ENCODE measurements at regions not wholly inside any gene's neighbourhood (a gene's known extent, or its start where the extent isn't known, plus 50 kb on each side); places are given as distances from the start of the nearest gene placed in this dataset.
"Not testable (repeated sequence)": the region's sequence is repeated elsewhere in the genome, so short reads cannot be mapped to it uniquely, and the experiment has no call there.

DNA sequence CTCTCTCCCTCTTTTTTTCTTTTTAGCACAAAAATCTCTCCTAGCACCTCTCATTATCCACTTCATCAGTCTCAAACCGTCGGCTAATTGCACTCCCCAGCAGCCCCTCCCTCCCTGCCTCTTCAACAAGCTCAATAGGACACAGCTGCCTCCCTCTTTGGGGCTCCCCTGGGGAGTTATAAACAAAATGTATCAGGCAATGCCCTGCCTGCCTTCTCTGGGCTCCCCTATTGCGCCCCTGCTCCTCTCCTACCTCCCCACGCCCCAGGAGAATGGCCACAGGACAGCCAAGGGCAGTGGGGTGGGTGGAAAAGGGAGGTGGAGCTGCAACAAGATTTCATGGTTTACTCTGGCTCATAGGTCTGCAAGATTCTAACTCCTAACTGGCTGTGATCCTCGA, 147.1 kb upstream of the GRIK3 start:
- TF ChIP-seq, protein P1, sequence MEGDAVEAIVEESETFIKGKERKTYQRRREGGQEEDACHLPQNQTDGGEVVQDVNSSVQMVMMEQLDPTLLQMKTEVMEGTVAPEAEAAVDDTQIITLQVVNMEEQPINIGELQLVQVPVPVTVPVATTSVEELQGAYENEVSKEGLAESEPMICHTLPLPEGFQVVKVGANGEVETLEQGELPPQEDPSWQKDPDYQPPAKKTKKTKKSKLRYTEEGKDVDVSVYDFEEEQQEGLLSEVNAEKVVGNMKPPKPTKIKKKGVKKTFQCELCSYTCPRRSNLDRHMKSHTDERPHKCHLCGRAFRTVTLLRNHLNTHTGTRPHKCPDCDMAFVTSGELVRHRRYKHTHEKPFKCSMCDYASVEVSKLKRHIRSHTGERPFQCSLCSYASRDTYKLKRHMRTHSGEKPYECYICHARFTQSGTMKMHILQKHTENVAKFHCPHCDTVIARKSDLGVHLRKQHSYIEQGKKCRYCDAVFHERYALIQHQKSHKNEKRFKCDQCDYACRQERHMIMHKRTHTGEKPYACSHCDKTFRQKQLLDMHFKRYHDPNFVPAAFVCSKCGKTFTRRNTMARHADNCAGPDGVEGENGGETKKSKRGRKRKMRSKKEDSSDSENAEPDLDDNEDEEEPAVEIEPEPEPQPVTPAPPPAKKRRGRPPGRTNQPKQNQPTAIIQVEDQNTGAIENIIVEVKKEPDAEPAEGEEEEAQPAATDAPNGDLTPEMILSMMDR (IDR thresholded peaks at IDR 0.05; ENCODE audit: insufficient read depth, low read depth, low read length) = no peak
- H3K4me3 ChIP-seq (ENCODE audit: low read depth, low read length) = no peak overlapping the region
- POLR2A ChIA-PET = no interaction called here
- no peaks in the 10 kb centered on the region for H3K27me3 ChIP-seq (ENCODE audit: control insufficient read depth, insufficient read depth, low read length)
- no peaks in the 10 kb centered on the region for H3K36me3 ChIP-seq (ENCODE audit: control insufficient read depth, insufficient read depth, low read length)
- DNase-seq (ENCODE audit: low read depth) = no peak
- CTCF ChIA-PET = no interaction called here

DNA sequence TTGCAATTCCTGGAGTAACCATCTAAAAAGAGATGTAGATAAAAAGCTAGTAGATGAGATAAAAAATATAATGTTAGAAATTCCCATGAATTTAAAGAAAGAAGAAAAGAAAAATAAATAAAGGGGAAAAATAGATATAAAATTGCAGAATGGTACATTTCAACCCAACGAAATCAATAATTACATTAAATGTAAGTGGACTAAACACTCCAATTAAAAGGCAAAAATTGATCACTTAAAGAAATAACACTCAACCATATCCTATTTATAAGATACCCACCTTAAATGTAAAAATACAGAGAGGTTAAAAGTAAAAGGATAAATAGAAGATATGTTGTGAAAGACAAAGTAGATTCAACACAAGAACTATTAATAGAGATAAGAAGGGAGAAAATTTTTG, 150.5 kb upstream of the GRIK3 start:
- ChIA-PET CTCF (no interaction called here), POLR2A (no interaction called here)
- no peak for DNase-seq (ENCODE audit: low read depth)
- Histone ChIP-seq H3K36me3 (ENCODE audit: control insufficient read depth, insufficient read depth, low read length) (no peaks in the 10 kb centered on the region), H3K4me3 (ENCODE audit: low read depth, low read length) (no peak overlapping the region), H3K27me3 (ENCODE audit: control insufficient read depth, insufficient read depth, low read length) (no peaks in the 10 kb centered on the region)
- TF ChIP-seq, protein P1 (IDR thresholded peaks at IDR 0.05; ENCODE audit: insufficient read depth, low read depth, low read length) = no peak

DNA sequence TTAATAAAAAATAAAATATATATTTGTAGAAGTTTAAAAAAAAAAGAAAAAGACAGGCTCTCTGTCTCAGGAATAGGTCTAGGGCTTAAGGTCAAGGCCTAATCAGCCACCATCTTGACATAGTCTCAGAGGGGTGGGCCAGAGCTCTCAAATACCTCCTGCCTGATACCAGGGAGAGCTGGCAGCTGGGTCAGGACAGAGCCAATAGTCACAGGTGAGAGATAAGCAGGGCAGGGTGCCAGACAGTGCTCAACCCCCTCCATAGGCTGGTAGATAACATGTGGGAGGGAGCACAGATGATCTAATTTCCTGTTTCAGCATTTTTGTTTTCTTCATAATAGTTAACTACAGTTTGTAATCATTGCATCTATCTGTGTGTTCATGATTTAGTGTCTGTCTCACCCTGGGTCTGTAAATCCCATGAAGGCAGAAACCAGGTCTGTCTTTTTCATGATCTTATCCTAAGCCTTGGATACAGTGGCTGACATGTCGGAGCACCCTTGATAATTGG, 152.0 kb upstream of the GRIK3 start:
- DNase-seq (ENCODE audit: low read depth) = no peak
- Histone ChIP-seq H3K36me3 (ENCODE audit: control insufficient read depth, insufficient read depth, low read length) (no peaks in the 10 kb centered on the region), H3K4me3 (ENCODE audit: low read depth, low read length) (no peak overlapping the region), H3K27me3 (ENCODE audit: control insufficient read depth, insufficient read depth, low read length) (no peaks in the 10 kb centered on the region)
- POLR2A ChIA-PET = no interaction called here
- CTCF ChIA-PET = no interaction called here
- TF ChIP-seq, protein P1 (IDR thresholded peaks at IDR 0.05; ENCODE audit: insufficient read depth, low read depth, low read length) = no peak

DNA sequence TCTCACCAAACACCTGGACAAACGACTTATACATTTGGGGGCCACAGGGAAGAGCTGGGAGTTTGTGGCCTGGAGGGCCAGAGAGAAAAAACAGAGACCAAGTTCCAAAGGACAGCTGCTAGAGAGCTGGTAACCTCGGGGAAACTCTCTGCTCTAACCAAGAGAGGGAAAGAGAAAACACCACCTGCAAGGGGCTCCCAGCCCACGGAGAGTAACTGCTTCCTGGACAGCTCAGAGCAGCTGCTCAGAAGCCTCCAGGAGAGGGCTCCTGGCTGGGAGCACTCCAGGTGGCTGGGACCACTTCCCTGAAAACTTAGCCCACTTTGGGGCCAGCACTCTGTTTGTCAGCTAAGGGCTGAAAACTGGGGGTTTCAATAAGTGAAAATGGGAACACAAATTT, 154.8 kb upstream of the GRIK3 start:
- DNase-seq (ENCODE audit: low read depth) = no peak
- CTCF ChIA-PET = no interaction called here
- TF ChIP-seq, protein P1 (IDR thresholded peaks at IDR 0.05; ENCODE audit: insufficient read depth, low read depth, low read length) = no peak
- no peaks in the 10 kb centered on the region for H3K27me3 ChIP-seq (ENCODE audit: control insufficient read depth, insufficient read depth, low read length)
- POLR2A ChIA-PET = no interaction called here
- no peak overlapping the region for H3K4me3 ChIP-seq (ENCODE audit: low read depth, low read length)
- H3K36me3 ChIP-seq (ENCODE audit: control insufficient read depth, insufficient read depth, low read length) = no peaks in the 10 kb centered on the region

DNA sequence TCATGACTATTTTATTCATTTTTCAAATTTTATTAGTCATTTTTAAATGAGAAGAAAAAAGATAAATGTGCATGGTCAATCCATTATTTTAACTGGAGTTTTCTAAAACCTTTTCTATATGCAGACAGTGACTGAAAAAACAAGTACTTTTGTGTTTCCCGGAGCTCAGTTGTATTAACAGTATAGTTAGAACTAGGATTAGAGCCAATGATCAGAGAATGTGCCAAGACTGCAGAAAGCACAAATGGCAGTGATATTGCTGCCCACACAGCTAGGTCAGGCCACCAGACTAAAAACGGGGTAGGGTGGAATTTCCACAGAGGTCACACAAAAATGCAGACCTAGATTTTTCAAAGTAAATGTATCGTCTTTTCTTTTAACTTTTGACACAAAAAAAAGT, 163.1 kb upstream of the GRIK3 start:
- Histone ChIP-seq H3K27me3 (ENCODE audit: control insufficient read depth, insufficient read depth, low read length) (no peaks in the 10 kb centered on the region), H3K36me3 (ENCODE audit: control insufficient read depth, insufficient read depth, low read length) (no peaks in the 10 kb centered on the region), H3K4me3 (ENCODE audit: low read depth, low read length) (no peak overlapping the region)
- ChIA-PET POLR2A (no interaction called here), CTCF (interaction anchor here (0.8 kb wide), 1 partner anchor 29 kb away, joined by 3 read pairs; no protein-coding TSS in a partner anchor)
- DNase-seq (ENCODE audit: low read depth) = no peak
- TF ChIP-seq, protein P1 (IDR thresholded peaks at IDR 0.05; ENCODE audit: insufficient read depth, low read depth, low read length) = no peak

DNA sequence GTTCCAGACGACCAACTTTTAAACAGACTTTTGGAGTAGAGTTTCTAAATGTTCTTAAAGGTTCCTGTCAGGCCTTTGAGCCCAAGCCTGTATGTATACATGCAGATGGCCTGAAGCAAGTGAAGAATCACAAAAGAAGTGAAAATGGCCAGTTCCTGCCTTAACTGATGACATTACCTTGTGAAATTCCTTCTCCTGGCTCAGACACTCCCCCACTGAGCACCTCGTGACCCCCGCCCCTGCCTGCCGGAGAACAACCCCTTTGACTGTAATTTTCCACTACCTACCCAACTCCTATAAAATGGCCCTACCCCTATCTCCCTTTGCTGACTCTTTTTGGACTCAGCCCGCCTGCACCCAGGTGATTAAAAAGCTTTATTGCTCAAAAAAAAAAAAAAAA, 180.0 kb upstream of the GRIK3 start:
- CTCF ChIA-PET; DNase-seq (ENCODE audit: low read depth); POLR2A ChIA-PET; H3K27me3 ChIP-seq (ENCODE audit: control insufficient read depth, insufficient read depth, low read length); H3K36me3 ChIP-seq (ENCODE audit: control insufficient read depth, insufficient read depth, low read length); H3K4me3 ChIP-seq (ENCODE audit: low read depth, low read length): not testable (repeated sequence)
